ENCODE measurements at regions not wholly inside any gene's neighbourhood (a gene's known extent, or its start where the extent isn't known, plus 50 kb on each side); places are given as distances from the start of the nearest gene placed in this dataset.

- 0 out of 2 replicates have a peak, but pooled peaks have one; percentile 4 for TF ChIP-seq SMC3 (IDR thresholded peaks at IDR 0.05; ENCODE audit: borderline replicate concordance, low read length)
Observed at GRCh38 chr11:19474954-19475721, 234.4 kb upstream of the E2F8 start (continued).

DNA sequence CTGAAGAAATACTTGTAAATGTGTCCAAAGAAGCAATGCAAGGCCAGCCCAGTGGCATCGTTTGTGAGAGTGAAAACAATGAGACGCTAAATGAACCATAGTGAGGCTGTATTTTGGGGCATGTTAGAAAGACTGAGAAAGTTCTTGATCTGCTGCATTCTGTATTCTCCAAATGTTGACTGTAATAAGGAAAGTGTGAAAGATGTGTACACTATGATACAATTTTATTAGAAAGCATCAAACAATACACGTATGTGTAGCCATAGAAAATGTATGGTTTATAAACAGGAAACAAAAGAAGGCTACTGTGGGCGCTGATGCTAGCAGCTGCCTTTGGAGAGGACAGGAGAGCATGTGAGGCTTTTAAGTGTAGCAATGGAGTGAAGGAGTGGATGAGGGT, 233.5 kb upstream of the E2F8 start:
- no peaks in the 10 kb centered on the region for H3K36me3 ChIP-seq (ENCODE audit: control insufficient read depth in 2 of 2, insufficient read depth in 2 of 2, low read length in 1 of 2)
- no peak overlapping the region for H3K27ac ChIP-seq (ENCODE audit: control insufficient read depth, insufficient read depth)
- no peak overlapping the region for H3K9ac ChIP-seq (ENCODE audit: control insufficient read depth, insufficient read depth, low read length)
- FAIRE-seq, result no peak
- no peak for DNase-seq (ENCODE audit: low read depth, low spot score)
- SMC1A ChIA-PET (ENCODE audit: uncharacterized antibody, unreplicated experiment), result interaction anchor here (1.4 to 5.1 kb wide), 8 partner anchors 11 to 108 kb away, joined by 3 to 39 read pairs (median 6); no protein-coding TSS in a partner anchor
- in situ Hi-C loops (cut with MboI), result no loop called here
- 42% methylated on average over 4 of the region's 4 CpGs for WGBS (ENCODE audit: insufficient coverage, insufficient replicate concordance, low lambda C conversion rate, missing lambda C conversion rate)
- H3K27me3 ChIP-seq (replicated peaks in 1 of 2; ENCODE audit: control insufficient read depth in 2 of 2, insufficient read depth in 2 of 2, low read length in 1 of 2), result no peaks in the 10 kb centered on the region
- CTCF ChIA-PET, result interaction anchor here (1.2 to 1.4 kb wide), 2 partner anchors 12 to 151 kb away, joined by 4 read pairs; no protein-coding TSS in a partner anchor
- H3K4me1 ChIP-seq (ENCODE audit: control insufficient read depth, insufficient read depth, low read length), result peaks cover 23% of the 10 kb centered on the region
- no peak overlapping the region for H2AFZ ChIP-seq (ENCODE audit: control insufficient read depth, low read depth, low read length)
- RAD21 ChIA-PET (ENCODE audit: unreplicated experiment), result interaction anchor here (1.2 to 2.7 kb wide), 4 partner anchors 18 to 304 kb away, joined by 3 to 12 read pairs (median 4); no protein-coding TSS in a partner anchor
- BruUV-seq (replicated peaks), result no TSS peak
- POLR2A ChIA-PET, result interaction anchor here (0.5 to 0.9 kb wide), 3 partner anchors 32 to 1526 kb away, joined by 3 read pairs; no protein-coding TSS in a partner anchor
- no peaks in the 10 kb centered on the region for H3K9me3 ChIP-seq (replicated peaks; ENCODE audit: control insufficient read depth, insufficient read depth, low read length)
- intact Hi-C loops (cut with micrococcal nuclease; ENCODE audit: unreplicated experiment), result loop anchor here (2.0 kb wide), 1 partner anchor 31 kb away; no protein-coding TSS in a partner anchor
- H4K20me1 ChIP-seq (ENCODE audit: control insufficient read depth, insufficient read depth), result no peaks in the 10 kb centered on the region
- no peak overlapping the region for H3K4me3 ChIP-seq
- TF ChIP-seq ZBTB33 (IDR thresholded peaks at IDR 0.05) (no peak), NFIC (IDR thresholded peaks at IDR 0.05; ENCODE audit: low read depth, low read length) (no peak), RUNX3 (IDR thresholded peaks at IDR 0.05; ENCODE audit: low read length) (no peak), POLR2A (IDR thresholded peaks at IDR 0.05; ENCODE audit: low read depth, low read length) (no peak), CHD4 (IDR thresholded peaks at IDR 0.05) (no peak), POLR2AphosphoS5 (IDR thresholded peaks at IDR 0.05; ENCODE audit: low read length) (no peak), MLLT1 (IDR thresholded peaks at IDR 0.05) (no peak), CBFB (IDR thresholded peaks at IDR 0.05; ENCODE audit: low read depth) (no peak), E4F1 (IDR thresholded peaks at IDR 0.05; ENCODE audit: borderline replicate concordance, partially characterized antibody) (no peak), SREBF1 (IDR thresholded peaks at IDR 0.05; ENCODE audit: low read length) (no peak), BHLHE40 (IDR thresholded peaks at IDR 0.05; ENCODE audit: borderline replicate concordance in 1 of 2, low read depth in 2 of 2, low read length in 1 of 2) (no peak), FOXK2 (IDR thresholded peaks at IDR 0.05) (no peak), WRNIP1 (IDR thresholded peaks at IDR 0.05; ENCODE audit: borderline replicate concordance, low read depth, low read length) (no peak), ZNF207 (IDR thresholded peaks at IDR 0.05; ENCODE audit: borderline replicate concordance) (no peak), ZZZ3 (IDR thresholded peaks at IDR 0.05; ENCODE audit: control insufficient read depth, insufficient read length, low read depth) (no peak), RB1 (IDR thresholded peaks at IDR 0.05; ENCODE audit: borderline replicate concordance) (no peak), ZNF274 (IDR thresholded peaks at IDR 0.05; ENCODE audit: insufficient read depth, insufficient read length) (no peak)
- H3K79me2 ChIP-seq (ENCODE audit: control insufficient read depth, insufficient read depth, low read length), result no peaks in the 10 kb centered on the region
- 0 out of 3 replicates have a peak, but pooled peaks have one; percentile 3 for ATAC-seq
- H3K4me2 ChIP-seq (ENCODE audit: control insufficient read depth, insufficient read depth), result no peak overlapping the region

Measured in GM12878 (cell line).